ENCODE measurements at regions not wholly inside any gene's neighbourhood (a gene's known extent, or its start where the extent isn't known, plus 50 kb on each side); places are given as distances from the start of the nearest gene placed in this dataset.
"Not testable (repeated sequence)": the region's sequence is repeated elsewhere in the genome, so short reads cannot be mapped to it uniquely, and the experiment has no call there.

GRCh38 chr12:13433768-13434167, 237.2 kb downstream of the EMP1 start:
- no peak for DNase-seq

DNA sequence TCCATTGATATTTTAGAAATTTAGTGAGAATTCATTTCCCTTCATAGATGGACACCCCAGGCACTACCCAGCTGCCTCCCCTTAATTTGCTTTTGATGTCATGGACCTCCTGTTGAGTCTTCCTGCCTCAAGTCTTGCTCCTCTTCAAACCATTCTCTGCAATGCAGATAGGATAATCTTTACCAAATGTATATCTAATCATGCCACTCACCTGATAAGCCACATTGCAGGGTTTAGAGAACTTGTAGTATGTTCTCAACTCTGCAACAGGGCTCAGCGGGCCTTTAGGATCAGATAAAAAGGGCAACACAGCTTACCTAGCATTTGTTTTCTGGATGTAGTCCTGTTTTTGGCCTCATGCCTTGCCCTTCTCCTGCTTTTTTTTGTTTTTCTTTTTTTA, 234.5 kb downstream of the EMP1 start:
- DNase-seq, result no peak

DNA sequence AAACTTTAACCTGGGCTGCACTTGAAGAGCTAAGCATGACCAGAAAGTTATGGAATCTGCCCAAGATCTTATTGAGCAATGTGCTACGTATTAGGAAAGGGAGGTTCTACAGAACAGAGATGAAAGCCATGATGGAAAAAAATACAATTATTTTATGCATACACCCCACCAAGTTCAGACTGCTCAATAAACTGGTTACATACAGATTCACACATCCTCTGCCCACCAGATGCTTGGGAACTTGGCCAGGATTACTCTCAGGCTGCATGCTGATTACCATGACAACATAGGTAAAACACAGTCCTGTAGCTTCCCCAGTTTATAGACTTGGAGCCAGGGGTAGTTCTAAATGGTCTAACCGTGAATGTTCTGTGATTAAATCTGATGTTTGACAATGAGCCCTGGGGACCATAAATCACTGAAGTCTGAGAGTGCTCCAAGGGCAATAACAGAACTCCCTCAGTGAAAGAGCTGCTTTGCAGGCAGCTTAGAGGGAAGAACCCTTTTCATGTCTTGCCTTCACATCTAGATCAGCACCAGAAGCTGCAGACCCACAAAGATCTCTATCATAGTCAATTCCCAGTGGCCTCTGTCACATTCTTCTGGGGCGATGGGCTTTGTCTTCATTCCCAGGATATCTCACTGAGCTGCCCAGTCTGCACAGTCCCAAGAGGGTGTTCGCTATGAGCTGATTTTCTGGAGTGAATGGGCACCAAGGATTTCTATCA, 232.2 kb downstream of the EMP1 start:
- DNase-seq, result no peak

- no peak for DNase-seq
These were observed 229.2 kb downstream of the EMP1 start for GRCh38 chr12:13425766-13426165.

GRCh38 chr12:13422291-13422690, 225.8 kb downstream of the EMP1 start:
- DNase-seq, result no peak

GRCh38 chr12:13417516-13417915, 221.0 kb downstream of the EMP1 start:
- no peak for DNase-seq

DNA sequence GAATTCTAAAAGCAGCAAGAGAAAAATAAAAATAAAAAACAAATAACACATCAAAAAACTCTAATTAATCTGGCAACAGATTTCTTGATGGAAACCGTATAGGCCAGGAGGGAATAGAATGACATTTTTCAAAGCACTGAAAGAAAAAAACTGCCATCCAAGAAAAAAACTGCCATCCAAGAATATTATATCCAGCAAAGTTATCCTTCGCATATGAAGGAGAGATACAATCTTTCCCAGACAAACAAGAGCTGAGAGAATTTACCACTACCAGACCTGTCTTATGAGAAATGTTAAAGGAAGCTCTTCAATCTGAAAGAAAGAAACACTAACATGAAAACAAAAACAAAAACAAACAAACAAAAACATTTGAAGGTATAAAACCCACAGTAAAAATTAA, 214.8 kb downstream of the EMP1 start:
- no peak for DNase-seq

DNA sequence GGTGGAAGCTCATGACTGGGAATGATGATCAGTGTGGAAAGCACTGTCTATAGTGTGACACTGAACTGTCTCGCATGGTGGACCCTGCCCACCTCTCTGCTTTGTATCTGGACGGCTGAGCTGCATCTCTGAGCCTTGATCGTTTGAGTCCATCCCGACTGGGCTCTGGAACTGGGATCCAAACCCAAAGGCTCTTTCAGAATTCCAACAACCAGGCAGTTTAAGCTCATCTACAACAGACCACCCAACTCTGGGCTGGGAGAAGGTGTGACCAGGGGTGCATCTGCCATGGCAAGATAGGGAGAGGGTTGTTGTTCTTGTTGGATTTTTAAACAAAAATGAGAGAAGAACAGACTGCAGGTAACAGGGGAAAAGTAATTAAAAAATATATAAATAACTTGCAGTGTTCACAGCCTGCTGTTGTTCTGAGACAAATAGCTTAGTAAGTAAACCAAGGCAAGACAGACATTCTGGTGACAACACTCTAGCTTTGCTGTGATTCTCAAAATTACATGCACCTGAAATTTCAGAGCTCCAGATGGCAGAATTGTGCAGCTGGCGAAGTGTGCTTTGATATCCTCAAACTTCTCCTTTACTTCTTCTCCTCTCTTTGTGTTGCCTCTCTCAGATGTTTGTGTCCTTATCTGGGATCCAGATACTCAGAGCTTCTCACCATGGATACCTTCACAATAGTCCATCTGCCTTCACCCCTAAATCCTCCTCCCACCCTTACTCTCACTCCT, 209.6 kb downstream of the EMP1 start:
- no peak for DNase-seq

DNA sequence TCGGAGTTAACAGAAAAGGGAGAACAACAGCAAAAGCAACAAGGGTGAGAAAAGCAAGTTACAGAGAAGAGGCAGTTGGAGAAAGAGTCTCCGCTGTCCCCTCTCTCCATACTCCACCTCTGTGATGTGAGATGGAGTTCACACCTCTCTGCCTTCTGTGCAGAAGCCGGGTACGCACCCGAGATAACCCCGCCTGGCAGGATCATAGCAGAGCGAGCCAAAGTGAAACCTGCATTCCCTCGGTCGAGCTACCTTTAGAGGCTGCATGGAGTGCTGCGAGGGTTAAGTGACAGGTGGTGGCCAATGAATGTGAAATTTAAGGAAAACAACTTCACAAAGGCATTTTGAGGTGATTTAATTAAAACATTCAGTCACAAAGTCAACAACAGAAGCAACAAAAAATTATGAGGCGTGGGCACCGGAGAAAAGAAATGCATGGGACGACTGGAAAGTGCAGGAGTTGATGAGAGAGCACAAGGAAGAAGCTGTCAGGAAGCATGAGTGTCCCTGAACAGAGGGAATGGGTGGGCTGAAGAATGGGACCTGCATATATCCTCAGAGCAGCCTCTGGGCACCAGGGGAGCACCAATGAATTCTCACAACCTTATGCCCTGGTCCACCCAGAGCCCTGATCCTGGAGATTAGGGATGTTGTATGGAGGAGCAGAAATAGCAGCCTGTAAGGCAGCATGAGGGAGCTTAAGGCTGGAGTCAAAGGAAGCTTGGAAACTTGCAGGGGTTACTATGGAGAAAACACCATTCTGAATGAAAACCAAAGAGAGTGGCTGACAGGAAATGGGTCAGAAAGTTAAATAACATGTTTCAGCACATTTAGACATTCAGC, 208.3 kb downstream of the EMP1 start:
- DNase-seq, result no peak

GRCh38 chr12:13404111-13404628, 207.6 kb downstream of the EMP1 start:
- DNase-seq, result no peak

GRCh38 chr12:13391375-13391774, 194.8 kb downstream of the EMP1 start:
- DNase-seq, result not testable (repeated sequence)

GRCh38 chr12:13390918-13391317, 194.4 kb downstream of the EMP1 start:
- no peak for DNase-seq

DNA sequence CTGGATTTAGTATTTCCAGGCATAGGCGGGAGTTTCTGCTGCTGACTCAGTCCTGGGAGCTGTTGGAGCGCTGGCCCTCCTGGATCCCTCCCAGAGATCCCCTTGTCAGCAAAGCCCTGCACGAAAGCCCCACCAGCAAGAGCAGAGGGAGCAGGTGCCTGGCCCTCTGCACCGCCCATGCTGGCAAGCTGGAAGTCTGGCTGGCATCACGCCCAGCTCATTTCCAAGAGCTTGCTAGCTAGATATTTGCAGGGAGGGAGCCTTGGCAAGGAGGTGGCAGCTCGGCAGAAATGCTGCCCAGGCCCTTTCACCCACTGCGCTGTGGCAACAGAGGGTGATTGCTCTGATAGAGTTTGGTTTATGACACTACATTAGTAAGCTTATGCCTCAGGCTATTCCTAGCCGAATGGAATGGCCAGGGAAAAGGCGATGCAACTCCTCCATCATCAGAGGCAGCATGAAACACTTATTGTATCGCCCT, 193.9 kb downstream of the EMP1 start:
- no peak for DNase-seq

DNA sequence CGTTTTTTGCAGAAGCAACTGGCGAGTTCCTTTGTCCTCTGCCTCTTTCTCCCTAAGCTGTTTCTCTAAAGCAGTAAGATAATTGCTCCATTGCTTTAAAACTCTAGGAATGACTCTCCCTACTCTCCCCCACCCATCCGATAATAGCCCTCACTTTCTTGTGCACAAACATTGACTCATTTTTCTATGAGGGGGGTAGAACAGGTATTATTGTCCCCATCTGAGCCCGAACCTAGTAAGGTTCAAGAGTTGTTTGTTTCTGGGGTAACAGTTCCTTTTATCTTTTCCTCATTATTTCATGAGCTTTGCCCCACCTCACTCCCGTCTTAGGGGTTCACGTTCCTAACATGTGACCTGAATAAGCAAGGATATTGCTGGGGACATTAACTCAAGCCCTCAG, 190.6 kb downstream of the EMP1 start:
- DNase-seq, result no peak

GRCh38 chr12:13386323-13387039, 190.0 kb downstream of the EMP1 start:
- DNase-seq, result no peak

DNA sequence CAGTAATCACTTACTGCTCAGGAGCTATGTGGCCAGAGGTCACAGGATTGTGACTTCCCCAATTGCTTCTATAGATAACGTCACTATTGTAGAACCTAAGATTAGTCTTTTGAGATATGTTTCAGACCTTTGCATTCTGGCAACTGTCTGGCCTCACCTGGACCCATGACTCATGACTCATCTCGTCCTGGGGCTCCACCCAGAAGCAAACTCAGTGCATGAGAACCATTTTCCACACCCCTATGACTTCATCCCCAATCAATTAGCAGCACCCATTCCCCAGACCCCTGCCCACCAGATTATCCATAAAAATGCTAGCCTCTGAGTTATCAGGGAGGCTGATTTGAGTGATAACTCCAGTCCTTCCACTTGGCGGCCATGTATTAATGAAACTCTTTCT, 186.9 kb downstream of the EMP1 start:
- DNase-seq, result no peak

- DNase-seq, result no peak
These were observed 183.8 kb downstream of the EMP1 start for GRCh38 chr12:13380297-13380696.

GRCh38 chr12:13379531-13380188, 183.1 kb downstream of the EMP1 start:
- no peak for DNase-seq

DNA sequence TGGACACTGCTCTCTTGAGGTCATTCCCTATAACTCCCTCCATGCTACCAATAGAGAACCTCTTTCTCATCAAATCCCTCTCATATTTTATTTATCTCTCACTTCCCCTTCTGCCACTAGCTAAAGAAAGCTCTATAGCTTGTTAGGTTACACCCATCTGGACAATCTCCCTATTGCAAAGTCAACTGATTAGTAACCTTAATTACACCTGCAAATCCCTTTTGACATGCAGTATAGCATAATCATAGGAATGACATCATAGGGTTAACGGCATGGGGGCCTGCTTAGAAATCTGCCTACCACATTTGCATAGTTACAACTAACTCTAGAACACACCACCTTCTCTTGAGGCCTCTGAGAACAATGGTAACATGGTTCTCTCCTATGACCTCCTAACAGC, 181.2 kb downstream of the EMP1 start:
- DNase-seq, result no peak

DNA sequence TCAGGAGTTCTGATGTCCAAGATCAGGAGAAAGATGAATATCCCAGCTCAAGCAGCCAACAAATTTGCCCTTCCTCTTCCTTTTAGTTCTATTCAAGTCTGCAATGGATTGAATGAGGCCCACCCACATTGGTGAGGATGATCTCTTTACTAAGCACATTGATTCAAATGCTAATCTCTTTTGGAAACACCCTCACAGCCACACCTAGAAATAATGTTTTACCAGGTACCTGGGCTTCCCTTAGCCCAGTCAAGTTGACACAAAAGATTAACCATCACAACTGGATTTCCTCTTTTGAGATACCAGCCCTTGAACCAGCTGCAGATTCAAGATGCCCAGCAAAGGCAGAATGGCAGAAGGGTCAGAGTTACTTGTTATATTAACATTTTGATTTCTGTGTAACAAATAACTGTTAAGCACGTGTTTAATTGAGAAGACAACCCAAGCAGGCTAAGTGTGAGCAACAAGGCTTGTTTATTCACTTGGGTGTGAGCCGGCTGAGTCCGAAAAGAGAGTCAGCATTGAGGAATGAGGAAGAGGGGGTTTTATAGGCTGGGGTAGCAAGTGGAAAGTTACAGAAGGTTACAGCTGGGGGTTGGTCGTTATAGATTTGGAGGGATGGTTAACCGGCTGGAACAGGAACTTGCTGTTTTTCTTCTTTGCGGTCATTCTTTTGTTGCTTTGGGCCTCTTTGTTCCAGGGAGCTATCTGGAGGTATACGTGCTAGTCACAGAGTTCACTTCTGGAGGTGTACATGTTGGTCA, 180.3 kb downstream of the EMP1 start:
- DNase-seq, result no peak
